Breast epithelium (tissue), 3 donors: ENCODE measurements at regions not wholly inside any gene's neighbourhood (a gene's known extent, or its start where the extent isn't known, plus 50 kb on each side); places are given as distances from the start of the nearest gene placed in this dataset.

ENCODE experiments used
- POLR2AphosphoS5 ChIP-seq, 3 donors: sonication (generic); formaldehyde crosslinking; IDR thresholded peaks; one replicate each; pipeline ENCODE4 v1.6.1; 2017; ENCODE audit warnings: antibody characterized with exemption in 3 of 3
- TF ChIP-seq, protein P1 (sequence below), 3 donors: fragments of 450-650 bp; IDR thresholded peaks; one replicate each; pipeline ENCODE4 v1.5.1; 2016 to 2017; ENCODE audit warnings: antibody characterized with exemption in 3 of 3, mild to moderate bottlenecking in 3 of 3, moderate library complexity in 3 of 3

DNA sequence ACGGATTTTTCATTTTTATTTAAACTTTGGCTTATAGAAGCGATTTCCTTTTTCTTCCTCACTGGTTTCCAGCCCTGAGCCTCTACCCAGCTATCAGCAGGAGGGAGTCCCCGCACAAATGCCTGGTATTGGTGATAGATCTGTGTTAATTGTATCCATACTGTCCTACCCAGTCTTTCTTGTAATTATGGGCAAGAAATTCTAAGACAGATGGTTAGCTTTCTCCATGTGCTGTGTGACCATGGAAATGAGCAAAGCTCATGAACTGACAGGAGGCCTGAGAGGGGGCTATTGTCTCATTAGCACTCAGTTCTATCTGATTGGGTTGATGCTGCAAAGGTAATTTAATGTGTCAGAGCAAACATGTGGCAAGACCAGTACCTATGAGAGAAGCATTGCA, 108.1 kb upstream of the IVNS1ABP start:
- TF ChIP-seq, protein P1, sequence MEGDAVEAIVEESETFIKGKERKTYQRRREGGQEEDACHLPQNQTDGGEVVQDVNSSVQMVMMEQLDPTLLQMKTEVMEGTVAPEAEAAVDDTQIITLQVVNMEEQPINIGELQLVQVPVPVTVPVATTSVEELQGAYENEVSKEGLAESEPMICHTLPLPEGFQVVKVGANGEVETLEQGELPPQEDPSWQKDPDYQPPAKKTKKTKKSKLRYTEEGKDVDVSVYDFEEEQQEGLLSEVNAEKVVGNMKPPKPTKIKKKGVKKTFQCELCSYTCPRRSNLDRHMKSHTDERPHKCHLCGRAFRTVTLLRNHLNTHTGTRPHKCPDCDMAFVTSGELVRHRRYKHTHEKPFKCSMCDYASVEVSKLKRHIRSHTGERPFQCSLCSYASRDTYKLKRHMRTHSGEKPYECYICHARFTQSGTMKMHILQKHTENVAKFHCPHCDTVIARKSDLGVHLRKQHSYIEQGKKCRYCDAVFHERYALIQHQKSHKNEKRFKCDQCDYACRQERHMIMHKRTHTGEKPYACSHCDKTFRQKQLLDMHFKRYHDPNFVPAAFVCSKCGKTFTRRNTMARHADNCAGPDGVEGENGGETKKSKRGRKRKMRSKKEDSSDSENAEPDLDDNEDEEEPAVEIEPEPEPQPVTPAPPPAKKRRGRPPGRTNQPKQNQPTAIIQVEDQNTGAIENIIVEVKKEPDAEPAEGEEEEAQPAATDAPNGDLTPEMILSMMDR (IDR thresholded peaks at IDR 0.05), result no peak
- no peak for TF ChIP-seq POLR2AphosphoS5 (IDR thresholded peaks at IDR 0.05)
